ENCODE measurements at regions not wholly inside any gene's neighbourhood (a gene's known extent, or its start where the extent isn't known, plus 50 kb on each side); places are given as distances from the start of the nearest gene placed in this dataset.

DNA sequence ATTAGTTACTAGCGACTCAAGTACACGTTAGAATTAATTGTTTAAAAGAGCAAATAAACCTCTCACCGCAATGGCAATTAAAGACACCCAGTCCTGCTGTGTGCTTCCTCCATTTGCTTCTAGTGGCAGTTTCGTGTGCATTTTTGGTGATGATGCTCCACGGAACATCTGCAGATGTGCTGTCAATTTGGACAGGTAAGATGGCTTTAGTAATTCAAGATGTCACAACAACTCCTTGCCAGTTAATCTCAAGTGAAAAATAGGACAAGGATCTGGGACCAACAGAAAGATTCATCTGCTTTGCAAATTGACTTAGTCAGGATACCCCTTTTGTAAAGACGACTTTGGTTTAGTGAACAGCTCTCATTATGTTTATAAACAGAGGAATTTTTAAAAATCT lies 320.9 kb downstream of the GABRB3 start:
- Histone ChIP-seq H3K4me3 (replicated peaks in 1 of 2; ENCODE audit: low read depth in 1 of 2, low read length in 2 of 2) (no peak overlapping the region), H3K9me3 (ENCODE audit: control insufficient read depth in 1 of 2, insufficient read depth in 1 of 2, low read depth in 1 of 2, low read length in 2 of 2) (peaks cover 30 to 59% of the 10 kb centered on the region in 2 experiments; a peak in 2 of 4 replicates), H3K9me2 (ENCODE audit: insufficient read depth) (no peaks in the 10 kb centered on the region), H3K4me1 (ENCODE audit: control insufficient read depth in 1 of 2, insufficient read depth in 2 of 2, low read length in 2 of 2) (no peaks in the 10 kb centered on the region), H3K36me3 (ENCODE audit: control insufficient read depth in 1 of 2, insufficient read depth in 2 of 2, low read length in 2 of 2) (no peaks in the 10 kb centered on the region), H3K27ac (ENCODE audit: low read depth, low read length) (no peak overlapping the region), H3K79me2 (ENCODE audit: insufficient read depth, low read length) (no peaks in the 10 kb centered on the region), H3K27me3 (ENCODE audit: insufficient read depth, low read length) (no peaks in the 10 kb centered on the region), H3K4me2 (ENCODE audit: low read length) (no peak overlapping the region), H2AFZ (ENCODE audit: low read depth, low read length, poor library complexity, severe bottlenecking) (no peak overlapping the region), H4K20me1 (ENCODE audit: insufficient read depth) (no peaks in the 10 kb centered on the region), H3K9ac (ENCODE audit: low read length) (no peak overlapping the region)
- ATAC-seq (no peak), DNase-seq (ENCODE audit: low read depth, low spot score) (no peak)
- ChIA-PET CTCF (no interaction called here), RAD21 (ENCODE audit: low non-redundant PET in 1 of 2, low total read pairs in 2 of 2, uncharacterized antibody in 2 of 2, unreplicated experiment in 2 of 2) (no interaction called here), POLR2A (no interaction called here)
- TF ChIP-seq ZNF274 (IDR thresholded peaks at IDR 0.05; ENCODE audit: low read depth, low read length) = no peak
- no peak for TF ChIP-seq CBX3 (IDR thresholded peaks at IDR 0.05; ENCODE audit: low read depth)
- TF ChIP-seq FOSL1 (IDR thresholded peaks at IDR 0.05; ENCODE audit: low read depth) = no peak
- TF ChIP-seq SRF (IDR thresholded peaks at IDR 0.05; ENCODE audit: low read depth) = no peak
- TF ChIP-seq, protein P1, sequence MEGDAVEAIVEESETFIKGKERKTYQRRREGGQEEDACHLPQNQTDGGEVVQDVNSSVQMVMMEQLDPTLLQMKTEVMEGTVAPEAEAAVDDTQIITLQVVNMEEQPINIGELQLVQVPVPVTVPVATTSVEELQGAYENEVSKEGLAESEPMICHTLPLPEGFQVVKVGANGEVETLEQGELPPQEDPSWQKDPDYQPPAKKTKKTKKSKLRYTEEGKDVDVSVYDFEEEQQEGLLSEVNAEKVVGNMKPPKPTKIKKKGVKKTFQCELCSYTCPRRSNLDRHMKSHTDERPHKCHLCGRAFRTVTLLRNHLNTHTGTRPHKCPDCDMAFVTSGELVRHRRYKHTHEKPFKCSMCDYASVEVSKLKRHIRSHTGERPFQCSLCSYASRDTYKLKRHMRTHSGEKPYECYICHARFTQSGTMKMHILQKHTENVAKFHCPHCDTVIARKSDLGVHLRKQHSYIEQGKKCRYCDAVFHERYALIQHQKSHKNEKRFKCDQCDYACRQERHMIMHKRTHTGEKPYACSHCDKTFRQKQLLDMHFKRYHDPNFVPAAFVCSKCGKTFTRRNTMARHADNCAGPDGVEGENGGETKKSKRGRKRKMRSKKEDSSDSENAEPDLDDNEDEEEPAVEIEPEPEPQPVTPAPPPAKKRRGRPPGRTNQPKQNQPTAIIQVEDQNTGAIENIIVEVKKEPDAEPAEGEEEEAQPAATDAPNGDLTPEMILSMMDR (IDR thresholded peaks at IDR 0.05 in 2 of 3, conservative IDR thresholded peaks at IDR 0.05 in 1 of 3; ENCODE audit: borderline replicate concordance in 1 of 3, insufficient read depth in 1 of 3, low read depth in 2 of 3, low read length in 2 of 3) = no peak
- no peak for TF ChIP-seq JUND (IDR thresholded peaks at IDR 0.05)
- no peak for TF ChIP-seq EGR1 (IDR thresholded peaks at IDR 0.05; ENCODE audit: low read depth)
- TF ChIP-seq YY1 (IDR thresholded peaks at IDR 0.05; ENCODE audit: extremely low read depth, insufficient replicate concordance, low read depth, low read length) = no peak
- no peak for TF ChIP-seq CEBPB (IDR thresholded peaks at IDR 0.05; ENCODE audit: low read depth)
- no peak for TF ChIP-seq ZFX (IDR thresholded peaks at IDR 0.05)
- TF ChIP-seq ELF1 (IDR thresholded peaks at IDR 0.05; ENCODE audit: borderline replicate concordance, low read depth) = no peak
- no peak for TF ChIP-seq TCF7L2 (IDR thresholded peaks at IDR 0.05; ENCODE audit: borderline replicate concordance, extremely low read depth, insufficient read depth, insufficient read length)
- TF ChIP-seq SIN3A (IDR thresholded peaks at IDR 0.05; ENCODE audit: low read depth) = no peak
- TF ChIP-seq EZH2 (IDR thresholded peaks at IDR 0.05) = no peak
- no peak for TF ChIP-seq EZH2phosphoT487 (IDR thresholded peaks at IDR 0.05; ENCODE audit: borderline replicate concordance)
- TF ChIP-seq RAD21 (IDR thresholded peaks at IDR 0.05; ENCODE audit: low read depth) = no peak
- TF ChIP-seq, protein P2, sequence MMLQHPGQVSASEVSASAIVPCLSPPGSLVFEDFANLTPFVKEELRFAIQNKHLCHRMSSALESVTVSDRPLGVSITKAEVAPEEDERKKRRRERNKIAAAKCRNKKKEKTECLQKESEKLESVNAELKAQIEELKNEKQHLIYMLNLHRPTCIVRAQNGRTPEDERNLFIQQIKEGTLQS (IDR thresholded peaks at IDR 0.05) = no peak
- intact Hi-C loops (cut with micrococcal nuclease) = no loop called here
- BruUV-seq (replicated peaks) = no TSS peak
